ENCODE measurements at regions not wholly inside any gene's neighbourhood (a gene's known extent, or its start where the extent isn't known, plus 50 kb on each side); places are given as distances from the start of the nearest gene placed in this dataset.

DNA sequence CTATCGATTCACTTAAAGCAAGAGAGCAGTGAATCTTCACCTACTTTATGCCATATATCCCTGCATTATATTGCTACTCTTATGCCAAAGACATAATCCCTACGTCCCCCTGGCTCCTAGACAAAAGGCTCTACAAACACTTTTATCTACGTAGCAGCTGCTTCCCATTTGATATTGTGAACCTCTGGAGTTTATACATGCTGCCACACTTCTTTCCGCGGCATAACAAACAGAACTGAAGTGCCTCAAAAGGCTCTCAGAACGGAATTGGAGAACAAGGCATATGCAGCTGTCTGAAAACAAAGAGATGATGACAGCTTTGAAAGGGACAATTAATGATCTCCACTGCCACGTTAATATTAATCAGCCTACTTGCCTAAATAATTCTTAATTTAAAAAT lies 985.6 kb upstream of the LRRN3 start:
- no peak for DNase-seq
- H3K27me3 Mint-ChIP-seq: no peaks in the 10 kb centered on the region
- H3K4me1 Mint-ChIP-seq: no peaks in the 10 kb centered on the region
- TF ChIP-seq, protein P1, sequence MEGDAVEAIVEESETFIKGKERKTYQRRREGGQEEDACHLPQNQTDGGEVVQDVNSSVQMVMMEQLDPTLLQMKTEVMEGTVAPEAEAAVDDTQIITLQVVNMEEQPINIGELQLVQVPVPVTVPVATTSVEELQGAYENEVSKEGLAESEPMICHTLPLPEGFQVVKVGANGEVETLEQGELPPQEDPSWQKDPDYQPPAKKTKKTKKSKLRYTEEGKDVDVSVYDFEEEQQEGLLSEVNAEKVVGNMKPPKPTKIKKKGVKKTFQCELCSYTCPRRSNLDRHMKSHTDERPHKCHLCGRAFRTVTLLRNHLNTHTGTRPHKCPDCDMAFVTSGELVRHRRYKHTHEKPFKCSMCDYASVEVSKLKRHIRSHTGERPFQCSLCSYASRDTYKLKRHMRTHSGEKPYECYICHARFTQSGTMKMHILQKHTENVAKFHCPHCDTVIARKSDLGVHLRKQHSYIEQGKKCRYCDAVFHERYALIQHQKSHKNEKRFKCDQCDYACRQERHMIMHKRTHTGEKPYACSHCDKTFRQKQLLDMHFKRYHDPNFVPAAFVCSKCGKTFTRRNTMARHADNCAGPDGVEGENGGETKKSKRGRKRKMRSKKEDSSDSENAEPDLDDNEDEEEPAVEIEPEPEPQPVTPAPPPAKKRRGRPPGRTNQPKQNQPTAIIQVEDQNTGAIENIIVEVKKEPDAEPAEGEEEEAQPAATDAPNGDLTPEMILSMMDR (IDR thresholded peaks at IDR 0.05): no peak
- ChIA-PET CTCF (no interaction called here), POLR2A (no interaction called here)
- no peaks in the 10 kb centered on the region for H3K36me3 Mint-ChIP-seq (ENCODE audit: low read depth)
- H3K27ac Mint-ChIP-seq: no peak overlapping the region
- no peaks in the 10 kb centered on the region for H3K9me3 Mint-ChIP-seq
- intact Hi-C loops (cut with micrococcal nuclease): no loop called here
- ATAC-seq (ENCODE audit: low read depth): no peak
- H3K4me3 Mint-ChIP-seq: no peak overlapping the region

DNA sequence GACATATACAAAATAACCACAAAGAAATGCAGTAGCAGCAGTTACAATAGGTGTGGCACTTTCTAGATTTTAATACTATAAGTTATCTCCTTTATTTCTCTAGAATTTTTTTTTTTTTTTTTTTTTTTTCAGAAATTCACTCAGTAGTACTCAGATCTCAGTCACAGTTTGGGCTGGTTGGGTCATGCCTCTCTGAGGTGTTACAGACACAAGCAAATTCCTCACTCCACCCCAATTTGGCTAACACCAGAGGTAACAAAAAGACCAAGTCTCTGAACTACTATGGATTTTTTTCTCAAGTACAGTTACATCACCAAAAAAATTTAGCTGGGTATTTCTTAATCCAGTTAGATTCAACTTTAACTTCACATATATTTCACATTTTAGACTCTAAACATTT lies 985.1 kb upstream of the LRRN3 start:
- no peak for ATAC-seq (ENCODE audit: low read depth)
- H3K9me3 Mint-ChIP-seq: no peaks in the 10 kb centered on the region
- POLR2A ChIA-PET: no interaction called here
- CTCF ChIA-PET: no interaction called here
- TF ChIP-seq, protein P1 (IDR thresholded peaks at IDR 0.05): no peak
- no peaks in the 10 kb centered on the region for H3K27me3 Mint-ChIP-seq
- DNase-seq: no peak
- no peak overlapping the region for H3K4me3 Mint-ChIP-seq
- intact Hi-C loops (cut with micrococcal nuclease): no loop called here
- H3K27ac Mint-ChIP-seq: no peak overlapping the region
- no peaks in the 10 kb centered on the region for H3K4me1 Mint-ChIP-seq
- no peaks in the 10 kb centered on the region for H3K36me3 Mint-ChIP-seq (ENCODE audit: low read depth)

DNA sequence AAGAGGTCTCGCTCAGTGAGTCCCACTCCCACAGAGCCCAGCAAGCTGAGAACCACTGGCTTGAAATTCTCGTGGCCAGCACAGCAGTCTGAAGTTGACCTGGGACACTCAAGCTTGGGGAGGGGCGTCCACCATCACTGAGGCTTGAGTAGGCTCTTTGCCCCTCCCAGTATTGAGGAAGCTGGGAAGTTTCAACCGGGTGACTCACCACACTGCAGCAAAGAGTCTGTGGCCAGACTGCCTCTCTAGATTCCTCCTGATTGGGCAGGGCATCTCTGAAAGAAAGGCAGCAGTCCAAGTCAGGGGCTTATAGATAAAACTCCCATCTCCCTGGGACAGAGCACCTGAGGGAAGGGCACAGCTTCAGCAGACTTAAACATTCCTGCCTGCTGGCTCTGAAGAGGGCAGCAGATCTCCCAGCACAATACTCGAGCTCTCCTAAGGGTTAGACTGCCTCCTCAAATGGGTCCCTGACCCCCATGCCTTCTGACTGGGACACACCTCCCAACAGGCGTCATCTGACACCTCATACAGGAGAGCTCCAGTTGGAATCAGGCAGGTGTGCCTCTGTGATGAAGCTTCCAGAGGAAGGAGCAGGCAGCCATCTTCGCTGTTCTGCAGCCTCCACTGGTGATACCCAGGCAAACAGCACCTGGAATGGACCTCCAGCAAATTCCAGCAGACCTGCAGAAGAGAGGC lies 970.9 kb upstream of the LRRN3 start:
- POLR2A ChIA-PET: no interaction called here

DNA sequence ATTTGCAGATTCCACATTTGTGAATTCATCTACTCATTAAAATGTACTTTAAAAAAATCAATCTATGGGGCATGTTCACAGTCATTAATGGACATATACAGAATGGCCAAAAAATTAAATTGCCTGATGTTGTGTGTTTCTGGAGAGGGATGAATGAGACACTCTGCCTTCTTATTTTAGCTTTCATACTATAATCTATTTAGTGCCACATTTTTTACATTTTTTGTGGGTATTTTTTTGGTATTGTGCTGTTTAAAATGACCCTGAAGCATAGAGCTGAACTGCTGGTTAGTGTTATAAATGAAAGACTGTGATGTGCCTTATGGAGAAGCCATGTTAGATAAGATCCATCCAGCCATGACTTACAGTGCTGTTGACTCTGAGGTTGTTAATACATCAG lies 961.8 kb upstream of the LRRN3 start:
- TF ChIP-seq, protein P1 (IDR thresholded peaks at IDR 0.05): no peak
- Mint-ChIP-seq H3K9me3 (peaks cover 3% of the 10 kb centered on the region), H3K27me3 (no peaks in the 10 kb centered on the region), H3K4me1 (no peaks in the 10 kb centered on the region), H3K27ac (no peak overlapping the region), H3K36me3 (ENCODE audit: low read depth) (no peaks in the 10 kb centered on the region), H3K4me3 (no peak overlapping the region)
- POLR2A ChIA-PET: no interaction called here
- intact Hi-C loops (cut with micrococcal nuclease): no loop called here
- DNase-seq: no peak
- CTCF ChIA-PET: no interaction called here
- ATAC-seq (ENCODE audit: low read depth): no peak

More for the DNA sequence above, 970.9 kb upstream of the LRRN3 start:
- Mint-ChIP-seq H3K27ac (no peak overlapping the region), H3K9me3 (peaks cover 9% of the 10 kb centered on the region), H3K4me3 (no peak overlapping the region), H3K36me3 (ENCODE audit: low read depth) (no peaks in the 10 kb centered on the region), H3K27me3 (no peaks in the 10 kb centered on the region), H3K4me1 (no peaks in the 10 kb centered on the region)
- TF ChIP-seq, protein P1 (IDR thresholded peaks at IDR 0.05): no peak
- ATAC-seq (ENCODE audit: low read depth) (no peak), DNase-seq (no peak)
- intact Hi-C loops (cut with micrococcal nuclease): no loop called here
- CTCF ChIA-PET: no interaction called here

DNA sequence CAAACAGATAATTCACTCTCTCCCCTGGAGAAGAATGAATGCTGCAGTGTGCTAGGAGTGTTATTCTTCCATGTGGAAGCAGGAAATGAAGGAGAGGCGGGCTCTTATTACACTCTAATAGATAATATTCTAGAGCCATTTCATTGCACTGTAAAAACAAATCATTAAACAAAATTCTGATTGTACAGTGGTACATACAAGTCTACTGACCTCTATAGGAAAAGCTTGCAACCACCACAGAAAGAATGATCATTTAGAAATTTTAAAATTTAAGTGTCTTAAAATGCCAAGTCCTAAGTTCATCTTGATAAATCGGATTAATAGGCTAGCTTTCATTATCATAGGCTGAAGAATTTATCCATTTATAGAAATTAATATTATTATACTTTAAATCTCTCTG lies 960.3 kb upstream of the LRRN3 start:
- POLR2A ChIA-PET: no interaction called here
- no peak overlapping the region for H3K4me3 Mint-ChIP-seq
- CTCF ChIA-PET: no interaction called here
- no peaks in the 10 kb centered on the region for H3K27me3 Mint-ChIP-seq
- H3K27ac Mint-ChIP-seq: no peak overlapping the region
- H3K4me1 Mint-ChIP-seq: no peaks in the 10 kb centered on the region
- TF ChIP-seq, protein P1 (IDR thresholded peaks at IDR 0.05): no peak
- DNase-seq (no peak), ATAC-seq (ENCODE audit: low read depth) (no peak)
- H3K9me3 Mint-ChIP-seq: no peaks in the 10 kb centered on the region
- intact Hi-C loops (cut with micrococcal nuclease): no loop called here
- no peaks in the 10 kb centered on the region for H3K36me3 Mint-ChIP-seq (ENCODE audit: low read depth)
